OCI-LY7 (cell line): ENCODE measurements at regions not wholly inside any gene's neighbourhood (a gene's known extent, or its start where the extent isn't known, plus 50 kb on each side); places are given as distances from the start of the nearest gene placed in this dataset.

ENCODE experiments used
- BruUV-seq: library from RNA; stranded (reverse); fragments of 400-500 nt; replicated peaks from 2 replicates; lab custom pipeline; 2021; lab: Mats Ljungman, UMichigan
- CTCF ChIA-PET: fragments of 300-600 bp; sonication (Branson Sonifier 250); formaldehyde crosslinking; loops from one replicate; lab custom pipeline; 2022; ENCODE audit warnings: antibody characterized with exemption; ENCODE audit not compliant: unreplicated experiment; lab: Charles Lee
- POLR2A ChIA-PET: fragments of 300-600 bp; sonication (Branson Sonifier 250); formaldehyde crosslinking; loops from one replicate; lab custom pipeline; 2022; ENCODE audit warnings: antibody characterized with exemption; lab: Charles Lee
- DNase-seq: peaks from one replicate; pipeline ENCODE4 v3.0.0-alpha.2; 2015; ENCODE audit warnings: low spot score
- H2AFZ ChIP-seq: fragments of 200-600 bp; sonication (generic), shearing (Covaris generic); 2 replicates; pipeline ENCODE4 v1.6.1; 2014; ENCODE audit warnings: mild to moderate bottlenecking, antibody characterized with exemption, low read length, moderate library complexity
- H3K27ac ChIP-seq: fragments of 200-600 bp; sonication (generic); 2 replicates; pipeline ENCODE4 v1.5.1; 2014; ENCODE audit warnings: mixed run types, low read depth, mild to moderate bottlenecking, moderate library complexity, low read length, inconsistent platforms; ENCODE audit not compliant: poor library complexity, severe bottlenecking
- H3K36me3 ChIP-seq: fragments of 200-600 bp; sonication (generic); 2 replicates; pipeline ENCODE4 v1.6.1; 2014; ENCODE audit warnings: mild to moderate bottlenecking, antibody characterized with exemption, low read length, moderate library complexity, mixed read lengths; ENCODE audit not compliant: insufficient read depth
- H3K4me1 ChIP-seq: fragments of 200-600 bp; sonication (generic); 2 replicates; pipeline ENCODE4 v1.5.1; 2014; ENCODE audit warnings: mild to moderate bottlenecking, low read length; ENCODE audit not compliant: insufficient read depth, poor library complexity, severe bottlenecking
- H3K4me2 ChIP-seq: fragments of 200-600 bp; sonication (generic); 2 replicates; pipeline ENCODE4 v1.6.1; 2014; ENCODE audit warnings: mild to moderate bottlenecking, low read length
- H3K4me3 ChIP-seq: fragments of 200-600 bp; sonication (generic); 2 replicates; pipeline ENCODE4 v1.5.1; 2014; ENCODE audit warnings: mild to moderate bottlenecking, low read depth, low read length; ENCODE audit not compliant: poor library complexity, severe bottlenecking
- H3K79me2 ChIP-seq: fragments of 200-600 bp; sonication (generic); 2 replicates; pipeline ENCODE4 v1.6.1; 2016; ENCODE audit warnings: low read depth, mild to moderate bottlenecking, low read length, moderate library complexity, mixed read lengths; ENCODE audit not compliant: insufficient read depth
- H3K9me2 ChIP-seq: fragments of 200-600 bp; sonication (generic); 2 replicates; pipeline ENCODE4 v1.6.1; 2016; ENCODE audit warnings: mild to moderate bottlenecking, low read length, mixed read lengths; ENCODE audit not compliant: insufficient read depth
- H3K9me3 ChIP-seq: fragments of 200-600 bp; sonication (generic); 2 replicates; pipeline ENCODE4 v1.6.1; 2014; ENCODE audit warnings: mild to moderate bottlenecking, mixed run types, low read length, mixed read lengths
- H4K20me1 ChIP-seq: fragments of 200-600 bp; sonication (generic); 2 replicates; pipeline ENCODE4 v1.6.1; 2014; ENCODE audit warnings: mild to moderate bottlenecking, antibody characterized with exemption, low read length, moderate library complexity, mixed read lengths; ENCODE audit not compliant: insufficient read depth
- CTCF ChIP-seq: fragments of 200-600 bp; sonication (generic); conservative IDR thresholded peaks from 2 replicates; pipeline ENCODE4 v1.5.1; 2014; ENCODE audit warnings: mild to moderate bottlenecking, antibody characterized with exemption, low read length, moderate library complexity, mixed read lengths
- EZH2phosphoT487 ChIP-seq: fragments of 200-600 bp; sonication (generic); IDR thresholded peaks from 2 replicates; pipeline ENCODE4 v1.6.1; 2018; ENCODE audit warnings: low read depth, borderline replicate concordance, mild to moderate bottlenecking, mixed run types, antibody characterized with exemption, low read length, moderate library complexity, mixed read lengths
- intact Hi-C: fragments of 100-400 bp; cut with micrococcal nuclease; formaldehyde crosslinking; loops from one replicate; pipeline ENCODE4 v1.10.0; 2022; ENCODE audit not compliant: unreplicated experiment

- no TSS peak for BruUV-seq
- no peak for DNase-seq
- ChIA-PET CTCF (no interaction called here), POLR2A (no interaction called here)
- Histone ChIP-seq H3K9me2 (no peaks in the 10 kb centered on the region), H3K4me1 (no peaks in the 10 kb centered on the region), H3K4me3 (no peak overlapping the region), H3K4me2 (no peak overlapping the region), H3K36me3 (no peaks in the 10 kb centered on the region), H2AFZ (no peak overlapping the region), H4K20me1 (no peaks in the 10 kb centered on the region), H3K9me3 (no peaks in the 10 kb centered on the region), H3K79me2 (no peaks in the 10 kb centered on the region), H3K27ac (no peak overlapping the region)
- no peak for TF ChIP-seq EZH2phosphoT487
- no peak for TF ChIP-seq CTCF
- intact Hi-C loops, result no loop called here
Measured at GRCh38 chr3:1002010-1002409, 90.8 kb upstream of the CNTN6 start.

- Histone ChIP-seq H3K27ac (no peak overlapping the region), H3K9me2 (no peaks in the 10 kb centered on the region), H3K36me3 (no peaks in the 10 kb centered on the region), H3K9me3 (no peaks in the 10 kb centered on the region), H3K4me3 (no peak overlapping the region), H2AFZ (no peak overlapping the region), H3K4me2 (no peak overlapping the region), H3K79me2 (no peaks in the 10 kb centered on the region), H4K20me1 (no peaks in the 10 kb centered on the region), H3K4me1 (no peaks in the 10 kb centered on the region)
- intact Hi-C loops, result no loop called here
- ChIA-PET CTCF (interaction anchor here (0.5 kb wide), 1 partner anchor 888 kb away, joined by 3 read pairs; no protein-coding TSS in a partner anchor), POLR2A (no interaction called here)
- BruUV-seq, result no TSS peak
- no peak for TF ChIP-seq CTCF
- no peak for TF ChIP-seq EZH2phosphoT487
- DNase-seq, result no peak
Measured at GRCh38 chr3:1007866-1008265, 85.0 kb upstream of the CNTN6 start.

GRCh38 chr3:1010228-1010627 lies 82.6 kb upstream of the CNTN6 start:
- CTCF ChIA-PET, result no interaction called here
- no peak for TF ChIP-seq EZH2phosphoT487
- no peak for TF ChIP-seq CTCF
- POLR2A ChIA-PET, result interaction anchor here (0.6 kb wide), 1 partner anchor 1125 kb away, joined by 4 read pairs; no protein-coding TSS in a partner anchor
- BruUV-seq, result no TSS peak
- intact Hi-C loops, result no loop called here
- Histone ChIP-seq H3K4me3 (no peak overlapping the region), H3K27ac (no peak overlapping the region), H3K4me1 (no peaks in the 10 kb centered on the region), H3K9me3 (no peaks in the 10 kb centered on the region), H3K79me2 (no peaks in the 10 kb centered on the region), H2AFZ (no peak overlapping the region), H3K4me2 (no peak overlapping the region), H4K20me1 (no peaks in the 10 kb centered on the region), H3K36me3 (no peaks in the 10 kb centered on the region), H3K9me2 (no peaks in the 10 kb centered on the region)
- no peak for DNase-seq
